ENCODE measurements at regions not wholly inside any gene's neighbourhood (a gene's known extent, or its start where the extent isn't known, plus 50 kb on each side); places are given as distances from the start of the nearest gene placed in this dataset.

GRCh38 chr15:38168467-38169070 lies 84.1 kb upstream of the SPRED1 start:
- TF ChIP-seq CTCF (conservative IDR thresholded peaks at IDR 0.05; ENCODE audit: low read depth, low read length) = no peak
- no peak for TF ChIP-seq SMC3 (IDR thresholded peaks at IDR 0.05; ENCODE audit: low read depth, low read length)
- TF ChIP-seq CEBPB (IDR thresholded peaks at IDR 0.05; ENCODE audit: low read depth, low read length) = no peak
- TF ChIP-seq POLR2A (IDR thresholded peaks at IDR 0.05; ENCODE audit: low read depth, low read length) = no peak
- no peak for TF ChIP-seq ELK1 (IDR thresholded peaks at IDR 0.05; ENCODE audit: borderline replicate concordance, low read depth, low read length)
- TF ChIP-seq FOS (IDR thresholded peaks at IDR 0.05; ENCODE audit: low read depth, low read length) = no peak
- TF ChIP-seq RCOR1 (IDR thresholded peaks at IDR 0.05; ENCODE audit: insufficient replicate concordance, low read length) = no peak

All from IMR-90 (cell line).